NOMO-1 treated with dmso at 0.1 percent for 144 hours (cell line): ENCODE measurements at regions not wholly inside any gene's neighbourhood (a gene's known extent, or its start where the extent isn't known, plus 50 kb on each side); places are given as distances from the start of the nearest gene placed in this dataset.
"Not testable (repeated sequence)": the region's sequence is repeated elsewhere in the genome, so short reads cannot be mapped to it uniquely, and the experiment has no call there.

ENCODE experiments used
- DNase-seq: peaks from one replicate; lab custom pipeline; 2025; ENCODE audit not compliant: unreplicated experiment; lab: John Stamatoyannopoulos, UW

DNA sequence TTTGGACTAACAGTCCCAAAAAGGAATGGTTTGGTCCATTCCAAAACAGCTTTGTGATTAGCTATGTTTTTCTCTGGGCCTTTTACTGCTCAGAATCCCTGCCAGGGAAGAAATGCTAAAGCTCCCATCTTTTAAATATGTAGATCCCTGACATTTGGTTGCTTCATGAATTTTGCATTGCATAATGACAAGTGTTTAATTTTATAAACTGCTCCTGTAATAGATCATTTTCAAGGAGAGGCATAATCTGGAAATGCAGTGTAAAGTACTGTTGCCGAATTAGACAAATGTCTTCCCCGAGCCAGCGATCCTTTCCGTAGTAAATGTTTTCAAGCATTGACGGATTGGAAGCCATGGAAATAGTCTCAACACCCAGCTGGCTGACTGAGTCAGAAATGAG, 291.3 kb upstream of the PRKD1 start:
- DNase-seq, result no peak

DNA sequence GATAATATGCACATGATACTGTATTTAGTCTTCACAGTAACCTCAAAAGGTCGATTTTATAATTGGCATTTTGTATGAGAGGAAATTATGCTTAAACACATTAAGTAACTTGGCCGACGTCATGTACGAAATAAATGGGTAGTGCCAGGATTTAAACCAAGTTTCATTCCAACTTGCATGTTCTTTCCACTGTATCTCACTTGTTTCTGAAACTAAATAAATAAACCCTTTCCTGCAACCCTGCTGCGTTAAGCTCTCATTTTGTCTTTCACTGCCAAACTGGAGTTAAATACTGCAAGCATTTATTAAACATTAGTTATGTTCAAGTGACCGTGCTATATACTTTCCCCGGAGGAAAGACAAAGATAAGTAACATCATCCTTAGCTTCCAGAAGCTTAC, 293.9 kb upstream of the PRKD1 start:
- DNase-seq, result no peak

DNA sequence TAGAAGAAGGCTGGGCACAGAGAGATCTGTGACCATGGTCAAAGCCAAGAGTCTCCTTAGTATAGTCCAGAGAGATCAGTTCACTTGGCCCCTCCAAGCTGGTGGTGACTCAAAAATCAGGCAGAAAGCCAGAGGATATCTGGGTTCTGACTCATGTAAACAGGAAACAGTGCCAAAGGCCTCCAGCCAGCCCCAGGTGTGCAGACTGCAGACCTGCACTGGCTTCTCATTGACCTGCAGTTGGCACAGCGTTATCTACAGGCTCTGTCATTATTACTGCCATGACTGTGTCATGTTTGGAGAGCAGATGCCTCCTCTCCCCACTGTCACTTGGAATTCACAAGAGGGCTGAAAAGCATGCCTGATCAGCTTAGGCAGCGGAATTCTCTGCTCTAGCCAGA, 295.7 kb upstream of the PRKD1 start:
- DNase-seq, result no peak

DNA sequence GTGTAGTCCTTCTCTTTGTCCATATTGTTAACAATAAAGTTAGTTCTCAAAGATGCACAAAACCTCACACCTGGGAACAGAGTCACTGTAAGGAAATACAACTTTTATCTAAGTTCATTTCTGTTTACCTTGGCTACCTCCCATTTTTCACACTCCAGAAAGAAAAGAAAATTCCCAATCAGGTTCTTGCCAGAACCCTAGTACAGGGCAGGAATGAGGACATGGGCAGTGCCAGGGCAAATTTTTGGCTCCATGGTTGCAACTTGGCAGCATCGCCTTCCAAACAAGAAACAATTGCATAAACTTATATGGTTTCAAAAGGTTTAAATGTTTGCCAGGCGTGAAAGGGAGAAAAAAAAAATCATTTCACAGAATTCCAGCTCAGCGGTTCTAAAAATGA, 296.3 kb upstream of the PRKD1 start:
- DNase-seq, result no peak

DNA sequence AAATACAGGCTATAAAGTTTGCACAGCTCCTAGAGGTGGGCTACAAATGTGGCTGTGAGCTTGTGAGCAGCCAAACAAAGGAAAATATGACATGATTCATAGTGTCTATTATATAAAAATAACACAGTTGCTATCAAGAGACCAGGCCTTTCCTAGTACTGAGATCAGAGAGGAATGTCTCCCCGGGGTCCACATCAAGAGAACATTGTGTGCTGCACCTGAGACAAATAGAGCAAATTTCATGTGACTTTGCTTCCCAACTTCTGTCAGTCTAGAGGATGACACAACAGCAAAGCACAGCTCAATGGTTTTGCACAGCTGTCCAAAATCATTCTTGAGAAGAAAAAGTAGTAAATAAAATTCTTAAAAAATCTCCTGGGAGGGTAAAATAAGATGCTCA, 297.5 kb upstream of the PRKD1 start:
- no peak for DNase-seq

DNA sequence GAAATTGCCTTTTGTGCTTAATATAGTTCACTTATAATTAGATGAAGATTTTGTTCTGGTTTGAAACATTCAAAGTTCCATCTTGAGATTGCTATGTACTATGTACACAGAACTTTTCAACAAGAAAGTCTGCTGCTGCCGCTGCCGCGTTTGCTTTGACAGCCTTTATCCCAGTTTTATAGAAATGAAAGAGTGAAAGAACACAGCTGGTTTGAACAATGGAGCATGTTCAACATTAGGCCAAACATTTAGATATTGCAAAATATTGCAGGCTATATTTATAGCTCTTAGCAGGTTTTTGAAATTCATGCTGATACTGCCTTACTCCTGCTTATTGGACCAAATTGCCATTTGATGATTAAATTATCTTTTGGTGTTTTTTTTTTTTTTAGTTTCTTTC, 299.8 kb upstream of the PRKD1 start:
- no peak for DNase-seq

DNA sequence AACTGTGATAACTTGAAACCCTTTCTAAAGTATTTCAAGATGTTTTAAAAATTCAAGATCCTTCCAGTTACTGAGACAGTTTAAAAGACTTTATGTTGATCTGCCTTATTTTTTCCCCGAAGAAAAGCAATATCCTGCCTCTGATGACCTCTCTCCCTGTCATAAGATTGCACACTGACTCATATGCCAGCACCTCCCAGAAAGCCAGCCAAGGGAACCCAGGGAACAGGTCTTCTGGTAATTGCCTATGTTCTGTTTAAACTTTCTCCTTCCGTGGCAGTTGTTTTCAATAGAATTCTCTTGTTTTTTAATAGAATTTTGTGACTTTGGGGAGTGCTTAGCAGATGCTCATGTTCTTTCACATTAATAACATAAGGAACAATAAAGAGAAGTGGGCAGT, 300.2 kb upstream of the PRKD1 start:
- no peak for DNase-seq

DNA sequence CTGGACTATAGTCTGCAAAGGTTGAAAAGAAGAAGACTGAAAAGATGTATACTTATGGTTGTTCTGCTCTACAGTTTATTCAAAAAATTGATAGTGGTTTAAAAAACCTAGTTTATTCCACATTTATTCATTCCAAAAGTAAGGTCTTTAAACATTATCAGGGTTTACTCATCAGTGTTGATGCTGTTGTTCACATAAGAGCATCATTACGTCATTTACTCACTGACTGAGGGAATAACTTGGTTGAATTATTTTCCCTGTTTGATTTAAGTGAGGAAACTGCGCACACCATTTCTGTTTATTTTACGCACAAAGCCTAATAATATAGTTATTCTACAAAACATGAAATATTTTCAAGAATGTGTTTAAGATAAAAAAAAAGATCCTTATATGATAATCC, 303.1 kb upstream of the PRKD1 start:
- DNase-seq, result no peak

DNA sequence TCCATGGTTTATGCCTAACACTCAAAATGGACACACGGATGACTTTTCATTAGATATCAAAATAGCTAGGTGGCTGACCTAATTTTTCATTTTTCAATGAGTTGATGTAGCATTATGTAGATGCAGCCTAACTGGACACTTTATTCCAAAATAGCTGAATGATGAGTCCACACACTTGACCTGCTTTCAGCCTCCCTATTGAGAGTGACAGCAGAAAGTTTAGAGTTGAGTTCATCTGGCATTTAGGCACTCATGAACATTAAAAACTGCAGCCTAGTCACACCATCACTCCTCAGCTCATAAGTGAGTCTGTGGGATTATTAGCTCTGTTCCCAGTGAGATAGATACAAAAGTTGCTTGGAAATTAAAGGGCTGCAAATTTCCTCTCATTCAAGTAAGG, 307.3 kb upstream of the PRKD1 start:
- DNase-seq, result no peak

DNA sequence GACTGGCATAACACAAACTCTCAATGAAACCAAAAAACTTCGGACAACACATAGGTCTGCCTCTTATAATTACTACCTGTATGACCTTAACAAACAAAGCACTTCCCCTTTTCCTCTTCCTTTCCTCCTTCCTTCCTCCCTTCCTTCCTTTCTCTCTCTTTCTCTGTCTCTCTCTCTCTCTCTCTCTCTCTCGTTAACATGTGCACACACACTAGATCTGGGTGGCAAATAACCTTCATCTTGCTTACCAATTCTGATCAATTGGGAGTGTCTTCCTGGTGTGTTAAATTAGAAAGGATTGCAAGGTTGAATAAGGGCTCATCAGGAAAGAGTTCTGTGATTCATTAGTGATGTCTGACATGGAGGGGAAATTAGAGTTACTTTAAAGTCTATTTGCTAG, 307.8 kb upstream of the PRKD1 start:
- no peak for DNase-seq

DNA sequence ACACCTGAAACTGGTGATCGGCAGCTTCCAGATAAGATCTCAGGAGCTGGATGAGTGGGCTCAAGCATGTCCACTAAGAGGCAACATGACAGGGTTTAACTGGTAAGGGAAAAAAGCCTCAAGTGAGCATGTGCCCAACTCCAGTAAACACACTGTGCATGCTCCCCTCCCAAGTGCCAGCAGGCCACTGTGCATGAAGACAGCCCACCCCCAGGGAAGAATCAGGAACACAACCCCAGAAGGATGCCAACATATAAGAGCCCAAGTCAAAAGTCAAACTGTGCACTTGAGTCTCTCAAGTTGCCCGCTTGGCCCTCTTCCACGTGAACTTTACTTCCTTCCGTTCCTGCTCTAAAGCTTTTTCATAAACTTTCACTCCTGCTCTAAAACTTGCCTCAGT, 311.3 kb upstream of the PRKD1 start:
- no peak for DNase-seq

DNA sequence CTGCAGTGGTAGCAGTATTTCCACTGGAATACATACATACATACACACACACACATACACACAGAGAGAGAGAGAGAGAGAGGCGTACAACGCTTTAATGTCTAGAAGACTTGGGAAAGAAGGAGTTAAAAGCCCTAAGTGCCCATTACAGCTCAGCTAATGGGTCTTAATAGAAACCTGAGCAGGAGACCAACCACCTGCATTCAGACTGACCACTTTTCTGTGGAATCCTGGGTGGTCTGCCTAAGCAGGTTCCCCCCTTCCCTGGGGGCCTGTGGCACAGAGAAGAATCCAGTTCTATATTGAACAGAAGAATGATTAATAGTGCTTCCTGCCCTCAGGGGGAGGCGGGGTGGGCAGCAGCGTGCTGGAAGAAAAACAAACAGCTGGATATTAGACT, 312.4 kb upstream of the PRKD1 start:
- no peak for DNase-seq

DNA sequence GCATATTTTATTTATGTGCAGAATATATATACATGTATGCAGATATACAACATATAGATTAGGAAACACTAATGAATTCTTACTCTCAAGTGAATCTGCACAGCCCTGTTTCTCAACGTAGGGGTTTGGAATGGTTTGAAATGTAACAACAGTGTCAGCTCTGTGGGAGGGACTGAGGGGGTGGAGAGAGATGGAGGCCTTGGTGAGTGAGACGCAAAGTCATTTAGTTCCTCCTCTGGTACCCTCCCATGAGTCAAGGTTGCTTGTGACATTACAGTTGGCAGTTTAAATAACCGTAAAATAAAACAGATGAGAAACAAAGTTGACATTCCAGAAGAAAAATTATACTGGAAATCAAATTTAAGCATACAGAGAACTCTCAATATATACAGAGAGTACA, 313.0 kb upstream of the PRKD1 start:
- DNase-seq, result no peak

DNA sequence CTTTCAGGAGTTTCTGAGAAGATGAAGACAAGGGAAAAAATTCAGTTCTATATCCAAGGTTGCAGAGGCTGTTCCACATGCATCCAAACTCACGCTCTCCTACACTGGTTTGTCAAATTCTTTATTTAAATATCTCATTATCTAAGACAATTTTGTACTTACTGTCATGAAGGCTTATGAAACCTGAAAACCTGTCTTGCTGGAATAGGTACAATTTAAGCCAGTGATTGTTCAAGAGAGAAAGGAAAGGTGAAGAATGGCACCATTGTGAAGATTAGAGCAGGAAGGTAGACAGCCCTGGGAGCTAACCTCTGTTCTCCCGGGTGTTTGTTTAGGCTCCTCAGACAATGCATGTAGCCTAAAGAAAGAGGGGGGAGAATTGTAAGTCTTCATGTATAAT, 315.1 kb upstream of the PRKD1 start:
- no peak for DNase-seq

DNA sequence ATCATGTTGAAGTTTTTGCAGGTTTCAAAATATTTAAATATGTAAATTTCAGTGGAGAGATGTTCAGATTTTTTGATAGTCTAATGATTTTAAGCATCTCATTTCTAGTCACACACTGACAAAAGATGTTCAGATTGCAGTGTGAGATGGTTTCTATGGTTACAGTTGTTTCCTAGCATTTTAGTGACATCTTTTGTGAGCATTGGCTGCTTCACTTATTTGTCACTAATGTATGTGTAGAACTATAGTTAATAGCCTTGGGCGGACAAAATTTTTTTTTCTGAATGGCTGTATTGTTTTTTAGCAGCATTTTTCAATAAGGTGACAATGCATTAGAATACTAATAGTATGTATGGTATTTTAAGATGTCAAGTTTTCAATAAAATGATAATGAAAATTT, 315.6 kb upstream of the PRKD1 start:
- DNase-seq, result no peak

DNA sequence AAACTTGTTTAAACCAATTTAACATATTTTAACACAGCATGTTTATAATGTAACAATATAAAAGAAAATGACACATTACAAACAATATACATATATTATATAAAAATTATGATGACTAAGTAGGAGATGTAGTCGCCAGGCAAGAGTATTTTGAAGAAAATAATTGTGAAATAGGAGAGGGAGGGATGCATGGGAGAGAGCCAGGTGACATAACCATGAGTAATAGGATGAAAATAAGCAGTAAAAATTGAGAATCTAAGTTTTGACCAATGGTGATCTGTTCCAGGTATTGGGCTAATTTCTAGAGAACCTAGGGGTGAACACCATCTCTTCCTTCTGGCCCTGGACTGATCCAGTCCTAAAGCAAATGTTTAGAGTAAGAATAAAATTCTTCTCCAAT, 315.2 kb upstream of the G2E3 start:
- DNase-seq, result no peak

DNA sequence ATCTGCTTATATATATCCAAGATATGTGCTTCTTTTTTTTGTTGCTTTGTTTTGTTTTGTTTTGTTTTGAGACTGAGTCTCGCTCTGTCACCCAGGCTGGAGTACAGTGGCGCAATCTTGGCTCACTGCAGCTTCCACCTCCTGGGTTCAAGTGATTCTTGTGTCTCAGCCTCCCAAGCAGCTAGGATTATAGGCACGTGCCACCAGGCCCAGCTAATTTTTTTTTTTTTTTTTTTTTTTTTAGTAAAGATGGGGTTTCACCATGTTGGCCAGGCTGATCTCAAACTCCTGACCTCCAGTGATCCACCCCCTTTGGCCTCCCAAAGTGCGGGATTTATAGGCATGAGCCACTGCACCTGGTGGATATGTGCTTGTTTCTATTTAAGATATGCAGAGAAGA, 314.6 kb upstream of the G2E3 start:
- not testable (repeated sequence) for DNase-seq

DNA sequence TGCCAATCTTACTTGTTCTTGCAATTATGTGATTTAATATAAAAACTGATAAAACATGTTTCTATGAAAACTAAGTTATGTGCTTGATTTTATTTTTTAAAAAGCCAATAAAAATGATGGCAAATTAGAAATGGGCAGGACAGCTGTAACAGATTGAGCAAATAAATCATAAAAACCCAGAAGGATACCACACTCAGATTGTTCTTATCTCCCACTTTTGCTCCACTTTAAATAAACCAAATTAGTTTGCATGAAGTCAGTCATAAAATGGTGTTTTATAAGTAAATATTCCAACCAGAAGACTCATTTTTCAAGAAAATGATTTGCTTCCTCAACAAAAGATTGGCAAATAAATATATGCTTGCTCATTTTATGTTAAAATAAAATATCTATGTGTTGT, 307.9 kb upstream of the G2E3 start:
- DNase-seq, result no peak

DNA sequence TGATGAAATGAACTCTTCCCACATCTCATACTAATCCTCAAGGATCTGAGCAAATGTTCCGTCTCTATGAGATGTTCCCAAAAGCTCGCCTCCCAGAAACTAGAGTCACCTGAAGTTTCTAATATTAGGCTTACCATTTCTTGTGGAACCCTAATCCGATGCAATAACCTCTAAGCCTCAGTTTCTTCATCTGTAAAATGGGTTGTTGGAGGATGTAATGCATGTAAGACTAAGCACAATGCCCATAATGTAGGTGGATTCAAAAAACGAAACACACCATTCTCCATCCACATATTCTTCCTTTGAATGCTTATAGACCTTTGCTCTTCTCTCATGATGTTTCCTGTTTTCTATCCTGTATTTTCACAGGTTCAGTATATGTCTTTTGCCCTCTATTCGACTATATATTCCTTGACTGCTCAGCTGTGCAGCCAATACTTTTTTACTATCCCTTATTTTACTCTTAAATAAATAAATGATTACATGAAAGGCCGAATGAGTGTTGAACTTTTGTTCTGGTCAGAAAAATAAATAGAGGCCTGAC, 307.3 kb upstream of the G2E3 start:
- no peak for DNase-seq

DNA sequence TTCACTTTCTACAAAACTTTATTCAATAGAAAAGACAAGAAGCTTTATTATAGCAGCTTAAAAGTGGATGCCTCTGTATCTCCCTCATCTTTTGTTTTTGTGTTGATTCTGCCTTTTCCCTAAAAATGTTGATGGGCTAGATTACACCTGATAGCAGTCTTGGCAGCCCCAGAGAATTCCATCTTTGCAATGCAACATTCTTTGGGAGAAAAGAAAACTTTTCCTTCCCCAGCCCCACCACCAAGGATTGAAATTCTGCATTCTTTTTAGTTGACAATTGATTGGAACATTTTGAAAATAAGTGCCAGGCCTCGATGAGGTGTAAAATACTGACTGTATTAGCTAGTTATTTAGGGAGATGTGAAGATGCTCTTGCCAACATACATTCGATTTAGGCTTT, 306.8 kb upstream of the G2E3 start:
- no peak for DNase-seq

DNA sequence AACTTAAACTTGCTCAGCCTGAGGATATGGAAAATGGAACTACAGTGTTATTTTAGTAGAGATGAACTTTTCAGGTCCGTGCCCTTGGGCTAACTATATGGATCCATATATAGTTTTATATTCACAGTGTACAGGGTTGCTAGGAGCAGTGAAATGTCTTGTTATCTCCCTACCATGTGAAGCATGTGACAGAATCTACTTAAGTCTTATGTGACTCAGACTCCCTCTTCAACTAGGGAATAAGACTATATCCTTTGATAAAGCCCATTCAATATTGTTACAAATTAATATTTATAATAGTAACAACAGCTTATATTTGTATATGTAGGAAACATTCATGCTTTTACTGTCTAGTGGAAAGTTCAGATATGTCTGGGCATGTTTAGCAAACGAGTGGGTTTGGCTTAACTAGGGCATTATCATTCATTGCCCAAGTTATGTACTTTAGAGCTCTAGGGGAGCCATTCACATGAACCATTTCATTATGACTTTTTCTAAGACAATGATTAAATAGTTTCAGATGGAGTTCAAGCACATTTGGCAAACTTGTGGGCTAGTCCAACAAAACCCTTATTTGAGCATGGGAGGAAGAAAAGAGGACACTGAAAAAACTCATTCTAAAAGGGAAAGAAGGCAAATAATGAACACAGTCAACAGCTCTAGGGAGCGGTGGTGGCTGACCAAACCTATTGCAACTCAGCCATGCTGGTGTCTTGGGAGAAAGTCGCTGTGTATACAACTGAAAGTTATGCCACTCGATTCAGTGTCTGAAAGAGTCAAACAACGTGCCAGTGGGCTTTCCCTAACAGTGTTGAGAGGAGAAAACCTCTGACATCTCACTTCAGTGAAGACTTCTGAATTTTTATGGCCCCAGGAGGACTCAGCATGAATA, 305.9 kb upstream of the G2E3 start:
- DNase-seq, result no peak

DNA sequence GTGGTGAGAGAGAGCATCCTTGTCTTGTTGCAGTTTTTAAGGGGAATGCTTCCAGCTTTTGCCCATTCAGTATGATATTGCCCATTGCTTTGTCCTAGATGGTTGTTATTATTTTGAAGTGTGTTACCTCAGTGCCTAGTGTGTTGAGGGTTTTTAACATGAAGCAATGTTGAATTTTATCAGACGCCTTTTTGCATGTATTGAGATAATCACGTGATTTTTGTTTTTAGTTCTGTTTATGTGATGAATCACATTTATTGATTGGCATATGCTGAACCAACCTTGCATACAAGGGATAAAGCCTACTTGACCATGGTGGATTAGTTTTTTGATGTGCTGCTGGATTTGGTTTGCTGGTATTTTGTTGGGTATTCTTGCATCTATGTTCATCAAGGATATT, 302.3 kb upstream of the G2E3 start:
- DNase-seq, result no peak
